ENCODE measurements at regions not wholly inside any gene's neighbourhood (a gene's known extent, or its start where the extent isn't known, plus 50 kb on each side); places are given as distances from the start of the nearest gene placed in this dataset.

GRCh38 chr6:141659582-141659981 lies 473.1 kb upstream of the GJE1 start:
- TF ChIP-seq CTCF (IDR thresholded peaks at IDR 0.05; ENCODE audit: low read depth, low read length) (no peak), MAX (IDR thresholded peaks at IDR 0.05; ENCODE audit: low read depth, low read length) (no peak), POLR2A (IDR thresholded peaks at IDR 0.05; ENCODE audit: extremely low read depth, insufficient read length) (no peak), MYC (IDR thresholded peaks at IDR 0.05; ENCODE audit: low read depth, low read length) (no peak)
- H3K4me3 ChIP-seq (ENCODE audit: low read depth, low read length): no peak overlapping the region
- DNase-seq (ENCODE audit: low read depth): no peak

GRCh38 chr6:141658696-141659095 lies 474.0 kb upstream of the GJE1 start:
- H3K4me3 ChIP-seq (ENCODE audit: low read depth, low read length): no peak overlapping the region
- DNase-seq (ENCODE audit: low read depth): no peak
- no peak for TF ChIP-seq CTCF (IDR thresholded peaks at IDR 0.05; ENCODE audit: low read depth, low read length)
- no peak for TF ChIP-seq MAX (IDR thresholded peaks at IDR 0.05; ENCODE audit: low read depth, low read length)
- no peak for TF ChIP-seq POLR2A (IDR thresholded peaks at IDR 0.05; ENCODE audit: extremely low read depth, insufficient read length)

GRCh38 chr6:141657812-141658211 lies 474.9 kb upstream of the GJE1 start:
- DNase-seq (ENCODE audit: low read depth): no peak
- TF ChIP-seq POLR2A (IDR thresholded peaks at IDR 0.05; ENCODE audit: extremely low read depth, insufficient read length) (no peak), MAX (IDR thresholded peaks at IDR 0.05; ENCODE audit: low read depth, low read length) (no peak), CTCF (IDR thresholded peaks at IDR 0.05; ENCODE audit: low read depth, low read length) (no peak), MYC (IDR thresholded peaks at IDR 0.05; ENCODE audit: low read depth, low read length) (no peak)
- H3K4me3 ChIP-seq (ENCODE audit: low read depth, low read length): no peak overlapping the region

DNA sequence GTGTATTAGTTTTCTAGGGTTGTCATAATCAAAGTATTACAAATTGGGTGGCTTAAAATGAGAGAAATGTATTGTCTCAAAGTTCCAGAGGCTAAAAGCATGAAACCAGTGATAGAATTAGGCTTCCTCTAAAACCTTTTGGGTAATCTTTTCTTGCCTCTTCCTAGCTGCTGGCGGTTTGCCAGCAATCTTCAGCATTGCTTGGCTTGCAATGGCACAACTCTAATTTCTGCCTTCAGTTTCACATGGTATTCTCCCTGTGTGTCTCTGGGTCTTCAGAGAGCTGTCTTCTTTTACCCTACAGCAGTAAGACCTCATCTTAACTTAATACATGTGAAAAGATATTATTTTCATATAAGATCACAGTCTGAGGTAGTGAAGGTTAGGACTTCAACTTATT lies 479.1 kb upstream of the GJE1 start:
- H3K4me3 ChIP-seq (ENCODE audit: low read depth, low read length): no peak overlapping the region
- peak; percentile 6 for DNase-seq (ENCODE audit: low read depth)
- TF ChIP-seq POLR2A (IDR thresholded peaks at IDR 0.05; ENCODE audit: extremely low read depth, insufficient read length): no peak
- TF ChIP-seq MYC (IDR thresholded peaks at IDR 0.05; ENCODE audit: low read depth, low read length): no peak
- no peak for TF ChIP-seq CTCF (IDR thresholded peaks at IDR 0.05; ENCODE audit: low read depth, low read length)
- TF ChIP-seq MAX (IDR thresholded peaks at IDR 0.05; ENCODE audit: low read depth, low read length): no peak

DNA sequence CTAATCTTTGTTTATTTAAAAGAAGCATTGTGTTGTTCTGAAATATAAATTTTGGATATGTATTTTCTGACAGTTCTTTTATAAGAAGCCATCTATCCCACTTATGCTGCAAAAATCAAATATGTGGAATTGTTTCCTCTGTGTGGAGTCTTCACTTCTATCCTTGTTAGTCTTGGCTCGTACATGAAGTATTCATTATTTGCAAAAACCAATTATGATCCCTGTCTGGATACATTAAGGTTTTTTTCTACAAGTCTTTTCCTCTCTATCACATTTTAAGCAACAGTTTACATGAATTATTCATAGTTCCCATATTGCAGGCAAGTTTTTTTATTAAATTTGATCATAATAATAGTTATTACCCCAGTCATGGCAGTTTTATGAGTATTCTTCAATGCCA lies 490.8 kb upstream of the GJE1 start:
- DNase-seq (ENCODE audit: low read depth): no peak
- TF ChIP-seq MAX (IDR thresholded peaks at IDR 0.05; ENCODE audit: low read depth, low read length): no peak
- no peak for TF ChIP-seq POLR2A (IDR thresholded peaks at IDR 0.05; ENCODE audit: extremely low read depth, insufficient read length)
- TF ChIP-seq CTCF (IDR thresholded peaks at IDR 0.05; ENCODE audit: low read depth, low read length): no peak
- no peak for TF ChIP-seq MYC (IDR thresholded peaks at IDR 0.05; ENCODE audit: low read depth, low read length)
- H3K4me3 ChIP-seq (ENCODE audit: low read depth, low read length): no peak overlapping the region

GRCh38 chr6:141641406-141641805 lies 491.3 kb upstream of the GJE1 start:
- no peak for DNase-seq (ENCODE audit: low read depth)
- H3K4me3 ChIP-seq (ENCODE audit: low read depth, low read length): no peak overlapping the region
- no peak for TF ChIP-seq POLR2A (IDR thresholded peaks at IDR 0.05; ENCODE audit: extremely low read depth, insufficient read length)
- no peak for TF ChIP-seq CTCF (IDR thresholded peaks at IDR 0.05; ENCODE audit: low read depth, low read length)
- TF ChIP-seq MAX (IDR thresholded peaks at IDR 0.05; ENCODE audit: low read depth, low read length): no peak
- no peak for TF ChIP-seq MYC (IDR thresholded peaks at IDR 0.05; ENCODE audit: low read depth, low read length)
